ENCODE measurements at regions not wholly inside any gene's neighbourhood (a gene's known extent, or its start where the extent isn't known, plus 50 kb on each side); places are given as distances from the start of the nearest gene placed in this dataset. TPM values are rescaled to one million over a fixed set of nuclear protein-coding genes. Genes with fewer than 3 reads are reported as not detected.

Small RNA genes in the stretch of these regions (small RNA-seq; reads per million reads assigned to genes)
- not detected for gene AC134878.1
- gene AC140113.1, result not detected
- not detected for gene AC140113.2
- gene AC140113.3, result not detected
- not detected for gene AC140113.4
- gene ANKRD20A6P, result not detected
